Esophagus muscularis mucosa (tissue), 4 donors: ENCODE measurements at regions not wholly inside any gene's neighbourhood (a gene's known extent, or its start where the extent isn't known, plus 50 kb on each side); places are given as distances from the start of the nearest gene placed in this dataset.

Source experiments
- EP300 ChIP-seq: sonication (generic); formaldehyde crosslinking; IDR thresholded peaks from one replicate; pipeline ENCODE4 v1.6.1; 2017; ENCODE audit warnings: antibody characterized with exemption
- POLR2A ChIP-seq: fragments of 450-650 bp; IDR thresholded peaks from one replicate; pipeline ENCODE4 v1.6.1; 2017; ENCODE audit warnings: antibody characterized with exemption, moderate library complexity, mild to moderate bottlenecking, low read depth
- TF ChIP-seq, protein P1 (sequence below), 3 experiments: fragments of 200-600 bp in 2 of 3; fragments of 450-650 bp in 1 of 3; sonication (generic) in 2 of 3; IDR thresholded peaks; one replicate each; pipeline ENCODE4 v1.5.1; 2017 to 2019; ENCODE audit warnings: antibody characterized with exemption in 3 of 3, mild to moderate bottlenecking in 2 of 3, moderate library complexity in 1 of 3

DNA sequence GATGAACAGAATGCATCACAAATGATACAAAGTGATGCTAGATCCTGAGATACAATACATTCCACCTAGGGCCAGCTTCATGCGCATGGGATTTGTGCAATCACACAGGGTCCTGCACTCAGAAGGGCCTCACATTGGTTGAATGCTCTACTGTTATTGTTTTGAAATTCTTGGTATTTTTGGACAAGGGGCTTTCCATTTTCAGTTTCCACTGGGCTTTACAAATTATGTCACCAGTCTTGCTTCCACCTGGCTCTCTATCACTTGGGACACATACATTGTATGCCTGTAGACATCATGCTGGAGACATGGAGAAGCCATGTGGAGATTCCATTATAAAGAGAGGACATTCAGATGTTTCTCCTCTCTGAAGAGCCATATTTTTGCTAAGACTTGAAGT lies 155.8 kb downstream of the NAA11 start:
- TF ChIP-seq, protein P1, sequence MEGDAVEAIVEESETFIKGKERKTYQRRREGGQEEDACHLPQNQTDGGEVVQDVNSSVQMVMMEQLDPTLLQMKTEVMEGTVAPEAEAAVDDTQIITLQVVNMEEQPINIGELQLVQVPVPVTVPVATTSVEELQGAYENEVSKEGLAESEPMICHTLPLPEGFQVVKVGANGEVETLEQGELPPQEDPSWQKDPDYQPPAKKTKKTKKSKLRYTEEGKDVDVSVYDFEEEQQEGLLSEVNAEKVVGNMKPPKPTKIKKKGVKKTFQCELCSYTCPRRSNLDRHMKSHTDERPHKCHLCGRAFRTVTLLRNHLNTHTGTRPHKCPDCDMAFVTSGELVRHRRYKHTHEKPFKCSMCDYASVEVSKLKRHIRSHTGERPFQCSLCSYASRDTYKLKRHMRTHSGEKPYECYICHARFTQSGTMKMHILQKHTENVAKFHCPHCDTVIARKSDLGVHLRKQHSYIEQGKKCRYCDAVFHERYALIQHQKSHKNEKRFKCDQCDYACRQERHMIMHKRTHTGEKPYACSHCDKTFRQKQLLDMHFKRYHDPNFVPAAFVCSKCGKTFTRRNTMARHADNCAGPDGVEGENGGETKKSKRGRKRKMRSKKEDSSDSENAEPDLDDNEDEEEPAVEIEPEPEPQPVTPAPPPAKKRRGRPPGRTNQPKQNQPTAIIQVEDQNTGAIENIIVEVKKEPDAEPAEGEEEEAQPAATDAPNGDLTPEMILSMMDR (IDR thresholded peaks at IDR 0.05), result no peak
- TF ChIP-seq EP300, result no peak
- no peak for TF ChIP-seq POLR2A
